GM10248 (cell line): ENCODE measurements at regions not wholly inside any gene's neighbourhood (a gene's known extent, or its start where the extent isn't known, plus 50 kb on each side); places are given as distances from the start of the nearest gene placed in this dataset.

Source experiments
- CTCF ChIA-PET: fragments of 300-600 bp; sonication (Branson Sonifier 250); formaldehyde crosslinking; extraction: SDS; loops from one replicate; lab custom pipeline; 2021; ENCODE audit warnings: antibody characterized with exemption; lab: Yijun Ruan, JAX
- POLR2A ChIA-PET: fragments of 350-650 bp; sonication (Branson Sonifier 250); formaldehyde crosslinking; extraction: SDS; loops from one replicate; lab custom pipeline; 2020; ENCODE audit warnings: antibody characterized with exemption; lab: Yijun Ruan, JAX
- DNase-seq: peaks from one replicate; pipeline ENCODE4 v3.0.0; 2012; ENCODE audit errors: extremely low spot score
- TF ChIP-seq, protein P1 (sequence below): IDR thresholded peaks from 2 replicates; pipeline ENCODE4 v1.5.1; 2012; ENCODE audit warnings: mild to moderate bottlenecking, low read depth; ENCODE audit errors: extremely low read depth, missing control alignments, control extremely low read depth

DNA sequence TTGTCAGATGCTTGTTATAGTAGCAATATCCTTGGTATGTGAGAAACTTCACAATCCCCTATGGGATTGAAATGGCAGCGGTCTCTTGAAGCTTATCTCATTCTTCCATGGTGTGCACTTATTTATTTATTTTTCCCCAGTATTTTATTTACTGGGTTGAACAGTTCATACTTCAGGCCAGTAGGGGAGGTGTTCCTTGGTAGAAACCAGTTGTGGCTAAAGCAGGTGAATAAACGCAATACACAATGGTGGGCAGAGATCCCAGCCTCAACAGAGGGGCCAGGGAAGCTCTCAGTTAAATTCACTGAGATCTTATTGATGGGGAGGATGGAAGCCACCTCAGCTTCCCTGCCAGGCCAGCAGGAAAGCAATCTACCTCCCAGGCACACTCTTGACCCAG is 93.7 kb upstream of the SRD5A2 start:
- POLR2A ChIA-PET = no interaction called here
- CTCF ChIA-PET = no interaction called here
- DNase-seq = no peak
- TF ChIP-seq, protein P1, sequence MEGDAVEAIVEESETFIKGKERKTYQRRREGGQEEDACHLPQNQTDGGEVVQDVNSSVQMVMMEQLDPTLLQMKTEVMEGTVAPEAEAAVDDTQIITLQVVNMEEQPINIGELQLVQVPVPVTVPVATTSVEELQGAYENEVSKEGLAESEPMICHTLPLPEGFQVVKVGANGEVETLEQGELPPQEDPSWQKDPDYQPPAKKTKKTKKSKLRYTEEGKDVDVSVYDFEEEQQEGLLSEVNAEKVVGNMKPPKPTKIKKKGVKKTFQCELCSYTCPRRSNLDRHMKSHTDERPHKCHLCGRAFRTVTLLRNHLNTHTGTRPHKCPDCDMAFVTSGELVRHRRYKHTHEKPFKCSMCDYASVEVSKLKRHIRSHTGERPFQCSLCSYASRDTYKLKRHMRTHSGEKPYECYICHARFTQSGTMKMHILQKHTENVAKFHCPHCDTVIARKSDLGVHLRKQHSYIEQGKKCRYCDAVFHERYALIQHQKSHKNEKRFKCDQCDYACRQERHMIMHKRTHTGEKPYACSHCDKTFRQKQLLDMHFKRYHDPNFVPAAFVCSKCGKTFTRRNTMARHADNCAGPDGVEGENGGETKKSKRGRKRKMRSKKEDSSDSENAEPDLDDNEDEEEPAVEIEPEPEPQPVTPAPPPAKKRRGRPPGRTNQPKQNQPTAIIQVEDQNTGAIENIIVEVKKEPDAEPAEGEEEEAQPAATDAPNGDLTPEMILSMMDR = no peak

DNA sequence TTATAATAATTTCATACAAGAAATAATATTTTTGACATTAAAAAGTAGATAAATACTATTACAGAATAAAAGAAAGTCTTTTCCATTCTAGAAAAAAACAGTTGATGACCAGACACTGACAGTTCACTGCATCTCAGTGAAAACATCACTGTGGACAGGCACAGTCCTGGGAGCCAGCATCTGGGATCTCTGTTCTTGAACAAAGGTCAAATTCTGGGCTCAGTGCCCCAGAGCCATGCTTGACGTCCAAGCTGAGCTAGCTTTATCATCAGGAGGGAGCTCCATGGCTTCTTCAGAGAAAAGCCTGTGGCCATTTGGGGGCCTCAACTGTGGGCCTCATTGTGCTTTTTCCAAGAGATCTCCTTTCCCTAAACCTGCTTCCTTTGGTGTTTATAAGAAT is 86.1 kb upstream of the SRD5A2 start:
- TF ChIP-seq, protein P1 = no peak
- ChIA-PET CTCF (interaction anchor here (1.0 kb wide), 1 partner anchor 21 kb away, joined by 3 read pairs; no protein-coding TSS in a partner anchor), POLR2A (no interaction called here)
- DNase-seq = no peak

DNA sequence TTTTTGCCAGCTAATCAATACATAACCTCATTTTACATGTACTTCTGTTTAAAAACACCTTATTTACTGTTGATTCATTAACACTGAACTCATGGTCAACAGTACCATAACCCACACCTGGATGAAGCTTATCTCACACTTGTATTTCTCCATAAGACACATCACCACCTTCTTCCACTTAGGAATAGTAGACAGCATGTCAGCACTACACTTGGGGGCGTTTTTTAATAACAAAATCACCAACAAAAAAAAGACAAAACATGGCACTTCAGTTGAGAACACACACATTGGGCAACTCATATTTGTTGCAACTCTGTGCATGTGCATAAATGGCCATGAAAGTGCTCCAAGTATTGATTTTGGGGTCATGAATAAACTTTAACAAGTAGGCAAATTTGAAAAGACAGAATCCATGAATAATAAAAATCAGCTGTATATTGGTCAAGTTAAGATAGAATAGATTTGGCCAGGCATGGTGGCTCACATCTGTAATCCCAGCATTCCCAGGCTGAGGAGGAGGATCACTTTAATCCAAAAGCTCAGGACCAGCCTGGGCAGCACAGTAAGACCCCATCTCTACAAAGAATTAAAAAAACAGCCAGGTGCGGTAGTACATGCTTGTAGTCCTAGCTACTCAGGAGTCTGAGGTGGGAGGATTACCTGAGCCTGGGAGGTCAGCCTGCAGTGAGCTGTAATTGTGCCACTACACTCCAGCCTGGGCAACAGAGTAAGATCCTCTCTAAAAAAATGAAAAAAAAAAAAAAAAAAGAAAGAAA is 84.4 kb upstream of the SRD5A2 start:
- ChIA-PET CTCF (interaction anchor here (1.2 to 1.6 kb wide), 2 partner anchors 13 to 41 kb away, joined by 3 to 4 read pairs; no protein-coding TSS in a partner anchor), POLR2A (no interaction called here)
- DNase-seq = no peak
- TF ChIP-seq, protein P1 = no peak

DNA sequence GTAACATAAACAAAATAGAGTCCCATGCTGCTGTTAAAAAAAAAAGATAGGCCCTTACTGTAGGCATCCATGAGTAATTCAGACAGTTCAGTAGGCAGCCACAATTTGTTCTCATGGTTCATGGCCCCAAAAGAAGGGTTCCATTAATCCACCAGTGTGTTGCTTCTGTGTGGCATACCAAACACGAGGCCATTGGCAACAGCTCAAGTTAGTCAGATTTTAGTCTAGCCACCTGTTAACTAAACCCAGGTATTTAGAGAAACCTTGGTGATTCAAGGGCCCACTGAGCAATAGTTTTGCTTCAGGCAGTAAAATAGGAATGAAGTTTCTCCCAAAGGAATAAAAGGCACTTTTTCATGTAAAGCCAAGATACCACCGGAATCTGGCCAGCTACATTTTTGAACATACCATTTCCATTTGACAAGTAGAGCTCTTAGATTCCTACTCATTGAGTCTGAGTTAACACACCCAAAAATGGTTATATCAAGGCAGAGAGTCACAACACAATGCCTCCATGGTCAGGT is 80.1 kb upstream of the SRD5A2 start:
- ChIA-PET POLR2A (no interaction called here), CTCF (no interaction called here)
- no peak for DNase-seq
- TF ChIP-seq, protein P1 = no peak

DNA sequence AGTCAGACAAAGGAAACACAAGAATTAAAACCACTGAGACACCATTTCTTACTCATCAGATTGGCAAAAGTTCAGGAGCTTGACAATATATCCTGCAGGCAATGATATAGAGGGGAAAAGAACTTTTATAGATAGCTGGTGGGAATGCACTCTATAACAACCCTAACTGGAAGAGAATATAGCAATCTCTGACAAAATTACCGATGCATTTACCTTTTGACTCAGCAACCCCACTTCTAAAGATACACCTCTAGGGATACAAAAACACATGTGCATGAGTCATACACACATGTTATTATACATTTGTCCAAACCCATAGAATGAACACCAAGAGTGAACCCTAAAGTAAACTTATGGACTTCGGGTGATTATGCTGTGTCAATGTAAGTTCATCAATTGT is 79.4 kb upstream of the SRD5A2 start:
- CTCF ChIA-PET = no interaction called here
- POLR2A ChIA-PET = no interaction called here
- TF ChIP-seq, protein P1 = no peak
- no peak for DNase-seq

DNA sequence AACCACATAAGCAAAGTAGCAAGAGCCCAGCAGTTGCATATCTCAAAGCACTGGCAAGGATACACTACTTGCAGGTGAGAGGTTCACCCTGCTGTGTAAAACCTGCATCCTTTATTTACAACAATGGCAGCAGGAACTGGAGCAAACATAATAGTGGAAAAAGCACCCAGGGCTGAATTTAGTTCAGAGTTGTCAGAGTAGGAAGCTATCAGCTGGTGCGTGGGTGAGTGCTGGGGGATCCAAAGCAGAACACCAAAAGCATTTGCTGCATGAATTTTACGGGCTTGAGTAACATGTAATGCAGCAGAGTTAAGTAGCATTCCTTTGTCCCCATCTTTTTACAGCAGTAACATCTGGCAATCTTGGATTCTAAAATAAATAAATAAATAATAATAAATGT is 73.5 kb upstream of the SRD5A2 start:
- ChIA-PET CTCF (no interaction called here), POLR2A (no interaction called here)
- no peak for DNase-seq
- TF ChIP-seq, protein P1 = no peak
